ENCODE measurements at regions not wholly inside any gene's neighbourhood (a gene's known extent, or its start where the extent isn't known, plus 50 kb on each side); places are given as distances from the start of the nearest gene placed in this dataset.

DNA sequence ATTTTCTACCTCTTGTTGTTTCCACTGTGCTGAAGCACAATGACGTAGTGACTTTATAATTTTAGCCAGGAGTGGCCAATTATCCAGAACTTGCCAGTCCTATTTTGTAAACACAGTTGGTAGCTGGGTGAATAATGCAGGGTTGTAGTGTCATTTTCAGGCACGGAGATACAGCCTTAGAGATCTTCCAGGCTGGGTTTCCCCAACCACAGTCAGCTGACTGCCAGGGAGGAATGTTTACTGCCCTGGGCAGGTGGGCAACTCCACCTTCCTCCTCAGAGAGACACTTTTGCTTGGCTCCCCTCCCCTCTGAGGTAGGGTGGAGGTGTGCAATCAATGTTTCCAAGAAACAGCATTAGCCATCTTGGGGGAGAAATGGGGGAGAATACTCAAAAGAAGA lies 228.1 kb upstream of the NR4A3 start:
- Histone ChIP-seq H2BK5ac (ENCODE audit: low read depth, low read length) (no peak overlapping the region), H4K91ac (replicated peaks; ENCODE audit: insufficient read length, low read length) (no peak overlapping the region), H3K79me2 (ENCODE audit: control insufficient read depth in 1 of 2, insufficient read depth in 2 of 2, low read length in 2 of 2) (no peaks in the 10 kb centered on the region), H2AFZ (ENCODE audit: low read length) (no peak overlapping the region), H4K5ac (ENCODE audit: insufficient read length, low read depth, low read length) (no peak overlapping the region), H3K4me2 (ENCODE audit: insufficient read depth in 1 of 2, low read depth in 2 of 2, low read length in 2 of 2) (no peak overlapping the region), H3K4ac (replicated peaks; ENCODE audit: insufficient read length, low read depth, low read length) (no peak overlapping the region), H3K23me2 (ENCODE audit: low read depth, low read length) (no peaks in the 10 kb centered on the region), H2BK15ac (ENCODE audit: low read length) (no peak overlapping the region), H4K8ac (ENCODE audit: extremely low read depth, insufficient read depth, low read length) (no peak overlapping the region), H3K9me3 (ENCODE audit: insufficient read depth in 2 of 2, low read depth in 1 of 2, low read length in 1 of 2) (no peaks in the 10 kb centered on the region), H2BK12ac (ENCODE audit: low read depth, low read length) (no peak overlapping the region), H4K20me1 (replicated peaks in 1 of 2; ENCODE audit: control insufficient read depth in 1 of 2, insufficient read depth in 2 of 2, low read length in 2 of 2) (no peaks in the 10 kb centered on the region), H3K4me3 (ENCODE audit: extremely low read depth in 1 of 4, insufficient read depth in 2 of 4, low read depth in 3 of 4, low read length in 4 of 4) (no peak overlapping the region), H2BK120ac (replicated peaks; ENCODE audit: low read depth, low read length) (no peak overlapping the region), H3K79me1 (ENCODE audit: low read depth, low read length) (no peaks in the 10 kb centered on the region), H3K14ac (ENCODE audit: insufficient read length) (no peak overlapping the region), H3K27ac (ENCODE audit: low read depth, low read length) (no peak overlapping the region), H2BK20ac (ENCODE audit: low read length) (no peak overlapping the region), H3K18ac (ENCODE audit: extremely low read depth, low read length) (no peak overlapping the region), H3K23ac (ENCODE audit: insufficient read length) (no peak overlapping the region), H2AK5ac (ENCODE audit: low read depth, low read length) (no peak overlapping the region), H3K36me3 (ENCODE audit: control insufficient read depth in 2 of 4, insufficient read depth in 4 of 4, low read length in 3 of 4) (no peaks in the 10 kb centered on the region), H3K56ac (replicated peaks; ENCODE audit: insufficient read length, low read depth, low read length) (no peak overlapping the region), H3K27me3 (replicated peaks in 1 of 4; ENCODE audit: control insufficient read depth in 3 of 4, extremely low read depth in 1 of 4, insufficient read depth in 3 of 4, low read length in 3 of 4) (peaks cover 0 to 1% (median 0%) of the 10 kb centered on the region in 4 experiments; a peak in 1 of 7 replicates), H3K9ac (replicated peaks in 1 of 4; ENCODE audit: extremely low read depth in 1 of 4, low read depth in 3 of 4, low read length in 3 of 4) (no peak overlapping the region), H3K4me1 (replicated peaks in 1 of 4; ENCODE audit: control insufficient read depth in 3 of 4, insufficient read depth in 4 of 4, low read length in 3 of 4) (no peaks in the 10 kb centered on the region)
- TF ChIP-seq RAD21 (IDR thresholded peaks at IDR 0.05 in 1 of 2, conservative IDR thresholded peaks at IDR 0.05 in 1 of 2; ENCODE audit: low read depth in 2 of 2, low read length in 2 of 2) (no peak), RXRA (IDR thresholded peaks at IDR 0.05; ENCODE audit: insufficient read depth, low read depth, low read length) (no peak), SAP30 (IDR thresholded peaks at IDR 0.05; ENCODE audit: insufficient read depth, insufficient replicate concordance, low read length) (no peak), TBP (IDR thresholded peaks at IDR 0.05; ENCODE audit: low read depth, low read length) (no peak), GTF2F1 (IDR thresholded peaks at IDR 0.05; ENCODE audit: borderline replicate concordance, low read depth, low read length) (no peak), JUND (IDR thresholded peaks at IDR 0.05; ENCODE audit: low read length) (no peak), NRF1 (IDR thresholded peaks at IDR 0.05; ENCODE audit: low read depth, low read length) (no peak), KDM1A (IDR thresholded peaks at IDR 0.05; ENCODE audit: borderline replicate concordance, low read length) (no peak), RBBP5 (IDR thresholded peaks at IDR 0.05; ENCODE audit: borderline replicate concordance, low read depth, low read length) (no peak), CHD2 (IDR thresholded peaks at IDR 0.05; ENCODE audit: low read length) (no peak), YY1 (IDR thresholded peaks at IDR 0.05; ENCODE audit: low read depth, low read length) (no peak), SP2 (IDR thresholded peaks at IDR 0.05; ENCODE audit: low read length) (no peak), SIX5 (IDR thresholded peaks at IDR 0.05; ENCODE audit: low read depth, low read length) (no peak)
- TF ChIP-seq, protein P1, sequence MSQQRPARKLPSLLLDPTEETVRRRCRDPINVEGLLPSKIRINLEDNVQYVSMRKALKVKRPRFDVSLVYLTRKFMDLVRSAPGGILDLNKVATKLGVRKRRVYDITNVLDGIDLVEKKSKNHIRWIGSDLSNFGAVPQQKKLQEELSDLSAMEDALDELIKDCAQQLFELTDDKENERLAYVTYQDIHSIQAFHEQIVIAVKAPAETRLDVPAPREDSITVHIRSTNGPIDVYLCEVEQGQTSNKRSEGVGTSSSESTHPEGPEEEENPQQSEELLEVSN (IDR thresholded peaks at IDR 0.05) = no peak
- FAIRE-seq (no peak), DNase-seq (ENCODE audit: low read depth in 1 of 2, low spot score in 2 of 2) (no peak)
- CTCF ChIA-PET (ENCODE audit: partially characterized antibody) = interaction anchor here (1.1 kb wide), 1 partner anchor 328 kb away, joined by 3 read pairs; no protein-coding TSS in a partner anchor
- POLR2A ChIA-PET (ENCODE audit: partially characterized antibody) = no interaction called here
- WGBS, 2 experiments (ENCODE audit: extremely low coverage in 1 of 2, insufficient coverage in 1 of 2, insufficient read length in 1 of 2, insufficient replicate concordance in 2 of 2, low coverage in 1 of 2, low lambda C conversion rate in 2 of 2, missing lambda C conversion rate in 1 of 2) = 81% methylated on average over 2 of the region's 2 CpGs; no CpG with 5 or more reads in 1 of the 2 experiments
